BLaER1 (cell line): ENCODE measurements at regions not wholly inside any gene's neighbourhood (a gene's known extent, or its start where the extent isn't known, plus 50 kb on each side); places are given as distances from the start of the nearest gene placed in this dataset.

ENCODE experiments used
- H3K27ac ChIP-seq: shearing (Covaris generic); formaldehyde crosslinking; 2 replicates; pipeline ENCODE4 v1.8.1; 2022
- H3K27me3 ChIP-seq: shearing (Covaris generic); formaldehyde crosslinking; 2 replicates; pipeline ENCODE4 v1.8.1; 2022
- H3K36me3 ChIP-seq: shearing (Covaris generic); formaldehyde crosslinking; 2 replicates; pipeline ENCODE4 v1.8.1; 2022
- H3K4me1 ChIP-seq: shearing (Covaris generic); formaldehyde crosslinking; 2 replicates; pipeline ENCODE4 v1.8.1; 2022
- H3K4me2 ChIP-seq: shearing (Covaris generic); formaldehyde crosslinking; 2 replicates; pipeline ENCODE4 v1.8.1; 2022
- H3K4me3 ChIP-seq: shearing (Covaris generic); formaldehyde crosslinking; 2 replicates; pipeline ENCODE4 v1.8.1; 2022
- H3K9ac ChIP-seq: shearing (Covaris generic); formaldehyde crosslinking; 2 replicates; pipeline ENCODE4 v1.8.1; 2022
- H3K9me3 ChIP-seq: shearing (Covaris generic); formaldehyde crosslinking; 2 replicates; pipeline ENCODE4 v1.8.1; 2022
- H4K20me1 ChIP-seq: shearing (Covaris generic); formaldehyde crosslinking; 2 replicates; pipeline ENCODE4 v1.8.1; 2022
- Cebpa-rat ChIP-seq: shearing (Covaris generic); IDR thresholded peaks from 2 replicates; pipeline ENCODE4 v1.8.1; 2022

- Histone ChIP-seq H3K9ac (no peak overlapping the region), H3K36me3 (no peaks in the 10 kb centered on the region), H3K9me3 (no peaks in the 10 kb centered on the region), H3K27me3 (no peaks in the 10 kb centered on the region), H3K27ac (no peak overlapping the region), H3K4me2 (no peak overlapping the region), H4K20me1 (no peaks in the 10 kb centered on the region), H3K4me1 (peaks cover 6% of the 10 kb centered on the region; the same call in 1 of the 2 replicates), H3K4me3 (no peak overlapping the region)
- no peak for TF ChIP-seq Cebpa-rat
Measured at GRCh38 chr13:53255795-53256194, 227.2 kb downstream of the OLFM4 start.

- no peak for TF ChIP-seq Cebpa-rat
- H3K27me3 ChIP-seq, result no peaks in the 10 kb centered on the region
Measured at GRCh38 chr13:53260594-53260993, 232.0 kb downstream of the OLFM4 start.

GRCh38 chr13:53264751-53265385 lies 236.3 kb downstream of the OLFM4 start:
- Histone ChIP-seq H3K4me2 (no peak overlapping the region), H3K27me3 (no peaks in the 10 kb centered on the region), H3K36me3 (no peaks in the 10 kb centered on the region), H4K20me1 (no peaks in the 10 kb centered on the region), H3K9me3 (peaks cover 3% of the 10 kb centered on the region; the same call in 1 of the 2 replicates), H3K4me1 (peaks cover 8% of the 10 kb centered on the region; the same call in 1 of the 2 replicates), H3K9ac (no peak overlapping the region), H3K27ac (no peak overlapping the region), H3K4me3 (no peak overlapping the region)
- TF ChIP-seq Cebpa-rat, result no peak

More at GRCh38 chr13:53260594-53260993, 232.0 kb downstream of the OLFM4 start:
- H3K9ac ChIP-seq, result no peak overlapping the region
- H3K27ac ChIP-seq, result no peak overlapping the region
- no peaks in the 10 kb centered on the region for H3K36me3 ChIP-seq
- H3K9me3 ChIP-seq, result no peaks in the 10 kb centered on the region
- H3K4me1 ChIP-seq, result no peaks in the 10 kb centered on the region
- H3K4me3 ChIP-seq, result no peak overlapping the region
- H4K20me1 ChIP-seq, result no peaks in the 10 kb centered on the region
- no peak overlapping the region for H3K4me2 ChIP-seq

- peaks cover 3% of the 10 kb centered on the region; the same call in 1 of the 2 replicates for H3K9me3 ChIP-seq
- TF ChIP-seq Cebpa-rat, result no peak
- H3K4me2 ChIP-seq, result no peak overlapping the region
- H3K36me3 ChIP-seq, result no peaks in the 10 kb centered on the region
- no peak overlapping the region for H3K27ac ChIP-seq
- no peaks in the 10 kb centered on the region for H4K20me1 ChIP-seq
- no peak overlapping the region for H3K9ac ChIP-seq
- H3K27me3 ChIP-seq, result no peaks in the 10 kb centered on the region
- H3K4me1 ChIP-seq, result peaks cover 8% of the 10 kb centered on the region; the same call in 1 of the 2 replicates
- no peak overlapping the region for H3K4me3 ChIP-seq
Measured at GRCh38 chr13:53266757-53267156, 238.1 kb downstream of the OLFM4 start.

GRCh38 chr13:53269634-53270033 lies 241.0 kb downstream of the OLFM4 start:
- peaks cover 8% of the 10 kb centered on the region; the same call in 1 of the 2 replicates for H3K4me1 ChIP-seq
- no peak overlapping the region for H3K4me3 ChIP-seq
- no peaks in the 10 kb centered on the region for H3K27me3 ChIP-seq
- H4K20me1 ChIP-seq, result no peaks in the 10 kb centered on the region
- H3K9ac ChIP-seq, result no peak overlapping the region
- no peak for TF ChIP-seq Cebpa-rat
- no peaks in the 10 kb centered on the region for H3K36me3 ChIP-seq
- no peak overlapping the region for H3K4me2 ChIP-seq
- no peak overlapping the region for H3K27ac ChIP-seq
- peaks cover 3% of the 10 kb centered on the region; the same call in 1 of the 2 replicates for H3K9me3 ChIP-seq

GRCh38 chr13:53272873-53273272 lies 244.3 kb downstream of the OLFM4 start:
- no peak overlapping the region for H3K27ac ChIP-seq
- H4K20me1 ChIP-seq, result no peaks in the 10 kb centered on the region
- no peak overlapping the region for H3K4me2 ChIP-seq
- no peaks in the 10 kb centered on the region for H3K36me3 ChIP-seq
- no peaks in the 10 kb centered on the region for H3K4me1 ChIP-seq
- no peak overlapping the region for H3K4me3 ChIP-seq
- no peak overlapping the region for H3K9ac ChIP-seq
- no peaks in the 10 kb centered on the region for H3K27me3 ChIP-seq
- H3K9me3 ChIP-seq, result peaks cover 3% of the 10 kb centered on the region; the same call in 1 of the 2 replicates
- TF ChIP-seq Cebpa-rat, result no peak

GRCh38 chr13:53276265-53276664 lies 247.7 kb downstream of the OLFM4 start:
- Histone ChIP-seq H3K4me1 (no peaks in the 10 kb centered on the region), H3K4me3 (no peak overlapping the region), H3K27me3 (no peaks in the 10 kb centered on the region), H3K9me3 (no peaks in the 10 kb centered on the region), H4K20me1 (no peaks in the 10 kb centered on the region), H3K4me2 (no peak overlapping the region), H3K27ac (no peak overlapping the region), H3K9ac (no peak overlapping the region), H3K36me3 (no peaks in the 10 kb centered on the region)
- TF ChIP-seq Cebpa-rat, result no peak

GRCh38 chr13:53281677-53282076 lies 253.1 kb downstream of the OLFM4 start:
- H3K4me3 ChIP-seq, result no peak overlapping the region
- no peak overlapping the region for H3K9ac ChIP-seq
- H3K9me3 ChIP-seq, result peaks cover 6% of the 10 kb centered on the region; the same call in 1 of the 2 replicates
- no peak for TF ChIP-seq Cebpa-rat
- no peaks in the 10 kb centered on the region for H3K27me3 ChIP-seq
- H3K4me1 ChIP-seq, result 0 out of 2 replicates have a peak, but pooled peaks cover 6% of the 10 kb centered on the region
- no peak overlapping the region for H3K4me2 ChIP-seq
- no peaks in the 10 kb centered on the region for H4K20me1 ChIP-seq
- no peaks in the 10 kb centered on the region for H3K36me3 ChIP-seq
- H3K27ac ChIP-seq, result no peak overlapping the region

GRCh38 chr13:53285896-53286430 lies 257.4 kb downstream of the OLFM4 start:
- TF ChIP-seq Cebpa-rat, result no peak
- Histone ChIP-seq H3K9ac (no peak overlapping the region), H3K27ac (no peak overlapping the region), H3K27me3 (no peaks in the 10 kb centered on the region), H3K9me3 (peaks cover 6% of the 10 kb centered on the region; the same call in 1 of the 2 replicates), H3K4me1 (0 out of 2 replicates have a peak, but pooled peaks cover 6% of the 10 kb centered on the region), H3K36me3 (no peaks in the 10 kb centered on the region), H3K4me2 (no peak overlapping the region), H3K4me3 (no peak overlapping the region), H4K20me1 (no peaks in the 10 kb centered on the region)

GRCh38 chr13:53298396-53298795 lies 269.8 kb downstream of the OLFM4 start:
- no peaks in the 10 kb centered on the region for H4K20me1 ChIP-seq

More at GRCh38 chr13:53298396-53298795, 269.8 kb downstream of the OLFM4 start:
- no peak overlapping the region for H3K27ac ChIP-seq
- H3K9me3 ChIP-seq, result no peaks in the 10 kb centered on the region
- TF ChIP-seq Cebpa-rat, result no peak
- no peaks in the 10 kb centered on the region for H3K36me3 ChIP-seq
- H3K4me1 ChIP-seq, result no peaks in the 10 kb centered on the region
- H3K4me3 ChIP-seq, result no peak overlapping the region
- H3K27me3 ChIP-seq, result no peaks in the 10 kb centered on the region
- H3K4me2 ChIP-seq, result no peak overlapping the region
- H3K9ac ChIP-seq, result no peak overlapping the region
